ENCODE measurements at regions not wholly inside any gene's neighbourhood (a gene's known extent, or its start where the extent isn't known, plus 50 kb on each side); places are given as distances from the start of the nearest gene placed in this dataset.
A peak's percentile ranks its signal among the peaks of the same experiment; 100 is the strongest.
"Not testable (repeated sequence)": the region's sequence is repeated elsewhere in the genome, so short reads cannot be mapped to it uniquely, and the experiment has no call there.

- no peak for DNase-seq (ENCODE audit: low read depth)
Observed at GRCh38 chr4:151519728-151520415, 110.9 kb downstream of the FHIP1A start.

GRCh38 chr4:151522866-151523519, 114.0 kb downstream of the FHIP1A start:
- no peak for DNase-seq (ENCODE audit: low read depth)

- no peak for DNase-seq (ENCODE audit: low read depth)
Observed at GRCh38 chr4:151524610-151525009, 115.6 kb downstream of the FHIP1A start.

GRCh38 chr4:151526489-151526888, 117.5 kb downstream of the FHIP1A start:
- DNase-seq (ENCODE audit: low read depth), result not testable (repeated sequence)

- no peak for DNase-seq (ENCODE audit: low read depth)
Observed at GRCh38 chr4:151527699-151528098, 118.7 kb downstream of the FHIP1A start.

GRCh38 chr4:151529187-151529586, 120.2 kb downstream of the FHIP1A start:
- no peak for DNase-seq (ENCODE audit: low read depth)

- DNase-seq (ENCODE audit: low read depth), result no peak
Observed at GRCh38 chr4:151530230-151530629, 121.3 kb downstream of the FHIP1A start.

- no peak for DNase-seq (ENCODE audit: low read depth)
Observed at GRCh38 chr4:151530783-151531182, 121.8 kb downstream of the FHIP1A start.

GRCh38 chr4:151532001-151532708, 123.2 kb downstream of the FHIP1A start:
- DNase-seq (ENCODE audit: low read depth), result no peak

- DNase-seq (ENCODE audit: low read depth), result no peak
Observed at GRCh38 chr4:151534195-151534594, 125.2 kb downstream of the FHIP1A start.

- no peak for DNase-seq (ENCODE audit: low read depth)
Observed at GRCh38 chr4:151535366-151535765, 126.4 kb downstream of the FHIP1A start.

- DNase-seq (ENCODE audit: low read depth), result no peak
Observed at GRCh38 chr4:151537687-151538086, 128.7 kb downstream of the FHIP1A start.

GRCh38 chr4:151538963-151539362, 130.0 kb downstream of the FHIP1A start:
- DNase-seq (ENCODE audit: low read depth), result no peak

GRCh38 chr4:151540728-151541388, 131.9 kb downstream of the FHIP1A start:
- peak; percentile 82 for DNase-seq (ENCODE audit: low read depth)

- peak; percentile 54 for DNase-seq (ENCODE audit: low read depth)
Observed at GRCh38 chr4:151541389-151542071, 132.6 kb downstream of the FHIP1A start.

GRCh38 chr4:151548708-151549107, 139.7 kb downstream of the FHIP1A start:
- DNase-seq (ENCODE audit: low read depth), result no peak

- DNase-seq (ENCODE audit: low read depth), result not testable (repeated sequence)
Observed at GRCh38 chr4:151549378-151549777, 140.4 kb downstream of the FHIP1A start.

GRCh38 chr4:151553874-151554273, 144.9 kb downstream of the FHIP1A start:
- DNase-seq (ENCODE audit: low read depth), result no peak

GRCh38 chr4:151555151-151555945, 146.4 kb downstream of the FHIP1A start:
- no peak for DNase-seq (ENCODE audit: low read depth)

GRCh38 chr4:151558496-151559113, 149.6 kb downstream of the FHIP1A start:
- no peak for DNase-seq (ENCODE audit: low read depth)

Measured in Daoy (cell line).